ENCODE measurements at regions not wholly inside any gene's neighbourhood (a gene's known extent, or its start where the extent isn't known, plus 50 kb on each side); places are given as distances from the start of the nearest gene placed in this dataset.
"Not testable (repeated sequence)": the region's sequence is repeated elsewhere in the genome, so short reads cannot be mapped to it uniquely, and the experiment has no call there.

DNA sequence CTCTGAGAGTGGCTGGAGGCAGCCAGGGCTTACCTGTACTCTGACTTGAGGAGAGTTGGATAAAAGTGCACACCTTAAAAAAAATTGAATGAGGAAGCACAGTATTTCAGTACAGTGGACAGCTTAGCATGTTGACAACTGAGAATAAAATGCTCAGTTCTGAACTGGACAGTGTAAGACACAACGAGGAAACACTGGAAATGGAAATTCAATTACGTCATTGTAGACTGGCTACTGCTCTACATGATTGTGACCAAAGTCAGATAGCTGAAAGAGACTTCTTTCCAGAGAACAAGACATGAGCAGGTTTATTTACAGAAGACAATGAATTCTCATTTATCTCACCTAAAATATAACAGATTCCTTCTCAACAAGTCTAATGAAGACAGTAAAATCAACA, 100.1 kb downstream of the CCDC74A start:
- H3K27ac ChIP-seq = not testable (repeated sequence)

DNA sequence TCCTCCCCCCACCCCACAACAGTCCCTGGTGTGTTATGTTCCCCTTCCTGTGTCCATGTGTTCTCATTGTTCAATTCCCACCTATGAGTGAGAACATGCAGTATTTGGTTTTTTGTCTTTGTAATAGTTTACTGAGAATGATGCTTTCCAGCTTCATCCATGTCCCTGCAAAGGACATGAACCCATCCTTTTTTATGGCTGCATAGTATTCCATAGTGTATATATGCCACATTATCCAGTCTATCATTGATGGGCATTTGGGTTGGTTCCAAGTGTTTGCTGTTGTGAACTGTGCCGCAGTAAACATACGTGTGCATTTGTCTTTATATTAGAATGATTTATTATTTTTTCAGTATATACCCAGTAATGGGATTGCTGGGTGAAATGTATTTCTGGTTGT, 104.0 kb downstream of the CCDC74A start:
- not testable (repeated sequence) for H3K27ac ChIP-seq

- H3K27ac ChIP-seq = not testable (repeated sequence)
Measured at GRCh38 chr2:131633405-131633804, 105.7 kb downstream of the CCDC74A start.

GRCh38 chr2:131633827-131634695, 106.4 kb downstream of the CCDC74A start:
- not testable (repeated sequence) for H3K27ac ChIP-seq

- TF ChIP-seq, protein P1, sequence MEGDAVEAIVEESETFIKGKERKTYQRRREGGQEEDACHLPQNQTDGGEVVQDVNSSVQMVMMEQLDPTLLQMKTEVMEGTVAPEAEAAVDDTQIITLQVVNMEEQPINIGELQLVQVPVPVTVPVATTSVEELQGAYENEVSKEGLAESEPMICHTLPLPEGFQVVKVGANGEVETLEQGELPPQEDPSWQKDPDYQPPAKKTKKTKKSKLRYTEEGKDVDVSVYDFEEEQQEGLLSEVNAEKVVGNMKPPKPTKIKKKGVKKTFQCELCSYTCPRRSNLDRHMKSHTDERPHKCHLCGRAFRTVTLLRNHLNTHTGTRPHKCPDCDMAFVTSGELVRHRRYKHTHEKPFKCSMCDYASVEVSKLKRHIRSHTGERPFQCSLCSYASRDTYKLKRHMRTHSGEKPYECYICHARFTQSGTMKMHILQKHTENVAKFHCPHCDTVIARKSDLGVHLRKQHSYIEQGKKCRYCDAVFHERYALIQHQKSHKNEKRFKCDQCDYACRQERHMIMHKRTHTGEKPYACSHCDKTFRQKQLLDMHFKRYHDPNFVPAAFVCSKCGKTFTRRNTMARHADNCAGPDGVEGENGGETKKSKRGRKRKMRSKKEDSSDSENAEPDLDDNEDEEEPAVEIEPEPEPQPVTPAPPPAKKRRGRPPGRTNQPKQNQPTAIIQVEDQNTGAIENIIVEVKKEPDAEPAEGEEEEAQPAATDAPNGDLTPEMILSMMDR (conservative IDR thresholded peaks at IDR 0.05) = no peak
- no peak overlapping the region for H3K27ac ChIP-seq
Measured at GRCh38 chr2:131635611-131636010, 107.9 kb downstream of the CCDC74A start.

- not testable (repeated sequence) for H3K27ac ChIP-seq
Measured at GRCh38 chr2:131636704-131637308, 109.1 kb downstream of the CCDC74A start.

- not testable (repeated sequence) for H3K27ac ChIP-seq
Measured at GRCh38 chr2:131639001-131639620, 111.4 kb downstream of the CCDC74A start.

- TF ChIP-seq, protein P1 (conservative IDR thresholded peaks at IDR 0.05) = no peak
- TF ChIP-seq ZFX (IDR thresholded peaks at IDR 0.05) = no peak
- H3K27ac ChIP-seq = no peak overlapping the region
Measured at GRCh38 chr2:131641414-131642206, 113.9 kb downstream of the CCDC74A start.

DNA sequence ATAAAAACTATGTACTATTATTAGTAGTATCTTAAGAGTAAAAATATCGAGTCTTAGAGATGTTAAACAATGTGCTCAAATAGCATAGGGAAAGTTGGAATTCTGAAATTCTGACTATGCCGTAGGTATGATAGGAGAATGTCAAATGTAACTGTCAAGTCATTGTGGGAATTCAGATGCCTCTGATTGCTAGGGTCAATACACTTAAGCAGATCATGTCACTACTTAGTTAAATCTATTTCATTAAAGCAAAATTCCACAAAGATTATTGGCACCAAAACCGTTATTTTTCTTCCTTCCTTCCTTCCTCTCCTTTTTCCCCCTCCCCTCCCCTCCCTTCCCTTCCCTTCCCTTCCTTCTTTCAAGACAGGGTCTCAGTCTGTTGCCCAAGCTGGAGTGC, 115.5 kb downstream of the CCDC74A start:
- H3K27ac ChIP-seq = not testable (repeated sequence)

GRCh38 chr2:131645177-131645765, 117.6 kb downstream of the CCDC74A start:
- H3K27ac ChIP-seq = no peak overlapping the region
- TF ChIP-seq, protein P1 (conservative IDR thresholded peaks at IDR 0.05) = no peak
- TF ChIP-seq ZFX (IDR thresholded peaks at IDR 0.05) = no peak

GRCh38 chr2:131646220-131646619, 118.5 kb downstream of the CCDC74A start:
- not testable (repeated sequence) for H3K27ac ChIP-seq

Data from C4-2B (cell line).